HEK293T (cell line): ENCODE measurements at regions not wholly inside any gene's neighbourhood (a gene's known extent, or its start where the extent isn't known, plus 50 kb on each side); places are given as distances from the start of the nearest gene placed in this dataset.

Source experiments
- BHLHE40 ChIP-seq: fragments of 450-650 bp; IDR thresholded peaks from 2 replicates; pipeline ENCODE4 v1.6.1; 2016; ENCODE audit warnings: mild to moderate bottlenecking, moderate library complexity, borderline replicate concordance
- FOXK2 ChIP-seq: fragments of 450-650 bp; IDR thresholded peaks from 2 replicates; pipeline ENCODE4 v1.6.1; 2016; ENCODE audit warnings: mild to moderate bottlenecking
- FOXM1 ChIP-seq: fragments of 450-650 bp; IDR thresholded peaks from 2 replicates; pipeline ENCODE4 v1.6.1; 2017; ENCODE audit warnings: mild to moderate bottlenecking, borderline replicate concordance
- NFRKB ChIP-seq: fragments of 450-650 bp; IDR thresholded peaks from 2 replicates; pipeline ENCODE4 v1.6.1; 2016; ENCODE audit warnings: mild to moderate bottlenecking, moderate library complexity
- PKNOX1 ChIP-seq: fragments of 450-650 bp; IDR thresholded peaks from 2 replicates; pipeline ENCODE4 v1.6.1; 2016
- SP1 ChIP-seq: fragments of 450-650 bp; IDR thresholded peaks from 2 replicates; pipeline ENCODE4 v1.6.1; 2017
- SUZ12 ChIP-seq: fragments of 450-650 bp; IDR thresholded peaks from 2 replicates; pipeline ENCODE4 v1.6.1; 2016; ENCODE audit warnings: mild to moderate bottlenecking
- TARDBP ChIP-seq: fragments of 450-650 bp; IDR thresholded peaks from 2 replicates; pipeline ENCODE4 v1.6.1; 2016
- ZNF384 ChIP-seq: fragments of 450-650 bp; IDR thresholded peaks from 2 replicates; pipeline ENCODE4 v1.6.1; 2016

- TF ChIP-seq SP1 (no peak), SUZ12 (no peak), NFRKB (no peak), FOXK2 (no peak), FOXM1 (no peak), ZNF384 (no peak), TARDBP (no peak), PKNOX1 (no peak), BHLHE40 (no peak)
Observed at GRCh38 chr3:115508562-115508961, 114.7 kb upstream of the GAP43 start.
